ENCODE measurements at regions not wholly inside any gene's neighbourhood (a gene's known extent, or its start where the extent isn't known, plus 50 kb on each side); places are given as distances from the start of the nearest gene placed in this dataset.

- no peak for TF ChIP-seq EGR1 (IDR thresholded peaks at IDR 0.05; ENCODE audit: low read depth)
- no peak for TF ChIP-seq CTCF (IDR thresholded peaks at IDR 0.05 in 2 of 3, conservative IDR thresholded peaks at IDR 0.05 in 1 of 3; ENCODE audit: borderline replicate concordance in 1 of 3, insufficient read depth in 1 of 3, low read depth in 2 of 3, low read length in 2 of 3)
- TF ChIP-seq POLR2A (IDR thresholded peaks at IDR 0.05; ENCODE audit: borderline replicate concordance, extremely low read depth, insufficient read depth, insufficient read length), result no peak
- TF ChIP-seq EZH2 (IDR thresholded peaks at IDR 0.05), result no peak
- no peak for TF ChIP-seq MAX (IDR thresholded peaks at IDR 0.05)
- TF ChIP-seq JUND (IDR thresholded peaks at IDR 0.05), result no peak
- no peak for TF ChIP-seq SP1 (IDR thresholded peaks at IDR 0.05; ENCODE audit: low read depth)
- no peak for TF ChIP-seq ELF1 (IDR thresholded peaks at IDR 0.05; ENCODE audit: borderline replicate concordance, low read depth)
- TF ChIP-seq RAD21 (IDR thresholded peaks at IDR 0.05; ENCODE audit: low read depth), result no peak
- TF ChIP-seq YY1 (IDR thresholded peaks at IDR 0.05; ENCODE audit: extremely low read depth, insufficient replicate concordance, low read depth, low read length), result no peak
- TF ChIP-seq ATF3 (IDR thresholded peaks at IDR 0.05), result no peak
- TF ChIP-seq FOSL1 (IDR thresholded peaks at IDR 0.05; ENCODE audit: low read depth), result no peak
- no peak for TF ChIP-seq EZH2phosphoT487 (IDR thresholded peaks at IDR 0.05; ENCODE audit: borderline replicate concordance)
These were observed 658.4 kb upstream of the FSHR start for GRCh38 chr2:49812730-49813129.
